H1 (cell line): ENCODE measurements at regions not wholly inside any gene's neighbourhood (a gene's known extent, or its start where the extent isn't known, plus 50 kb on each side); places are given as distances from the start of the nearest gene placed in this dataset.
A peak's percentile ranks its signal among the peaks of the same experiment; 100 is the strongest.

Source experiments
- CTCF ChIA-PET: fragments of 300-600 bp; sonication (Branson Sonifier 250); formaldehyde crosslinking; loops from one replicate; lab custom pipeline; 2021; ENCODE audit not compliant: partially characterized antibody; lab: Charles Lee
- POLR2A ChIA-PET: fragments of 300-600 bp; sonication (Branson Sonifier 250); formaldehyde crosslinking; loops from one replicate; lab custom pipeline; 2021; ENCODE audit warnings: inconsistent platforms; ENCODE audit not compliant: partially characterized antibody; lab: Charles Lee
- DNase-seq, 2 experiments: peaks; one replicate each; pipeline versions ENCODE4 v3.0.0 to v3.0.0-alpha.2; 2010 to 2022; ENCODE audit warnings: low spot score in 2 of 2, low read depth in 1 of 2, mixed read lengths in 1 of 2
- FAIRE-seq: peaks from 2 replicates; lab custom pipeline; 2011; peaks lifted over from hg19 to GRCh38; lab: Jason Lieb, UNC
- H2AFZ ChIP-seq: 2 replicates; pipeline ENCODE4 v1.8.1; 2012; ENCODE audit warnings: low read length, inconsistent platforms
- H2AK5ac ChIP-seq: 2 replicates; pipeline ENCODE4 v1.6.1; 2013; ENCODE audit warnings: low read depth, low read length
- H2BK120ac ChIP-seq: replicated peaks from 2 replicates; pipeline ENCODE3; 2013; ENCODE audit warnings: low read depth, low read length, inconsistent platforms
- H2BK12ac ChIP-seq: 2 replicates; pipeline ENCODE4 v1.6.1; 2013; ENCODE audit warnings: low read depth, low read length
- H2BK15ac ChIP-seq: 2 replicates; pipeline ENCODE4 v1.6.1; 2013; ENCODE audit warnings: low read length
- H2BK20ac ChIP-seq: 2 replicates; pipeline ENCODE4 v1.6.1; 2013; ENCODE audit warnings: low read length
- H2BK5ac ChIP-seq: 2 replicates; pipeline ENCODE4 v1.6.1; 2013; ENCODE audit warnings: low read depth, low read length
- H3K14ac ChIP-seq: 2 replicates; pipeline ENCODE4 v1.6.1; 2013; ENCODE audit warnings: inconsistent platforms; ENCODE audit not compliant: insufficient read length
- H3K18ac ChIP-seq: 2 replicates; pipeline ENCODE4 v1.6.1; 2013; ENCODE audit warnings: low read length; ENCODE audit errors: extremely low read depth
- H3K23ac ChIP-seq: 2 replicates; pipeline ENCODE4 v1.6.1; 2013; ENCODE audit warnings: inconsistent platforms; ENCODE audit not compliant: insufficient read length
- H3K23me2 ChIP-seq: 2 replicates; pipeline ENCODE4 v1.6.1; 2013; ENCODE audit warnings: low read depth, low read length
- H3K27ac ChIP-seq: 2 replicates; pipeline ENCODE4 v1.6.1; 2011; ENCODE audit warnings: low read depth, low read length, inconsistent platforms
- H3K27me3 ChIP-seq, 4 experiments: replicated peaks in 1 of 4; 1 replicate in 1 of 4; 2 replicates in 3 of 4; pipeline versions ENCODE4 v1.6.1 to v1.8.1; 2011 to 2013; ENCODE audit warnings: low read length in 3 of 4, mild to moderate bottlenecking in 3 of 4, inconsistent platforms in 2 of 4, mixed read lengths in 2 of 4, moderate library complexity in 1 of 4; ENCODE audit not compliant: control insufficient read depth in 3 of 4, insufficient read depth in 3 of 4; ENCODE audit errors: extremely low read depth in 1 of 4
- H3K36me3 ChIP-seq, 4 experiments: 2 replicates each; pipeline versions ENCODE4 v1.6.1 to v1.8.1; 2011 to 2013; ENCODE audit warnings: mild to moderate bottlenecking in 4 of 4, low read length in 3 of 4, moderate library complexity in 2 of 4, control low read depth in 1 of 4, inconsistent platforms in 1 of 4; ENCODE audit not compliant: insufficient read depth in 4 of 4, control insufficient read depth in 2 of 4
- H3K4ac ChIP-seq: replicated peaks from 2 replicates; pipeline ENCODE3; 2013; ENCODE audit warnings: low read length, low read depth, mixed read lengths, inconsistent platforms; ENCODE audit not compliant: insufficient read length
- H3K4me1 ChIP-seq, 4 experiments: replicated peaks in 1 of 4; 1 replicate in 1 of 4; 2 replicates in 3 of 4; pipeline versions ENCODE4 v1.6.1 to v1.8.1; 2011 to 2013; ENCODE audit warnings: low read length in 3 of 4, inconsistent platforms in 2 of 4, mixed read lengths in 1 of 4; ENCODE audit not compliant: insufficient read depth in 4 of 4, control insufficient read depth in 3 of 4
- H3K4me2 ChIP-seq, 2 experiments: 2 replicates each; pipeline versions ENCODE4 v1.6.1 to v1.8.1; 2011 to 2013; ENCODE audit warnings: low read depth in 2 of 2, low read length in 2 of 2, control low read depth in 1 of 2, inconsistent platforms in 1 of 2, mild to moderate bottlenecking in 1 of 2; ENCODE audit not compliant: insufficient read depth in 1 of 2
- H3K4me3 ChIP-seq, 4 experiments: fragments of 200-600, 300-600 bp in 1 of 4; sonication (generic), shearing (Covaris generic), sonication (Bioruptor Twin) in 1 of 4; 2 replicates each; pipeline versions ENCODE4 v1.5.1 to v1.8.1; 2011 to 2016; ENCODE audit warnings: low read length in 4 of 4, low read depth in 3 of 4, control low read depth in 2 of 4, inconsistent platforms in 2 of 4, mild to moderate bottlenecking in 2 of 4, mixed read lengths in 1 of 4, moderate library complexity in 1 of 4; ENCODE audit not compliant: insufficient read depth in 2 of 4; ENCODE audit errors: extremely low read depth in 1 of 4
- H3K56ac ChIP-seq: replicated peaks from 2 replicates; pipeline ENCODE3; 2013; ENCODE audit warnings: low read depth, mild to moderate bottlenecking, mixed read lengths, low read length, inconsistent platforms; ENCODE audit not compliant: insufficient read length
- H3K79me1 ChIP-seq: 2 replicates; pipeline ENCODE4 v1.6.1; 2013; ENCODE audit warnings: low read depth, low read length, control low read depth
- H3K79me2 ChIP-seq, 2 experiments: 2 replicates each; pipeline versions ENCODE4 v1.6.1 to v1.8.1; 2012 to 2013; ENCODE audit warnings: low read length in 2 of 2, mild to moderate bottlenecking in 2 of 2, inconsistent platforms in 1 of 2; ENCODE audit not compliant: insufficient read depth in 2 of 2, control insufficient read depth in 1 of 2
- H3K9ac ChIP-seq, 4 experiments: replicated peaks in 1 of 4; 1 replicate in 1 of 4; 2 replicates in 3 of 4; pipeline versions ENCODE4 v1.6.1 to v1.8.1; 2011 to 2013; ENCODE audit warnings: low read depth in 3 of 4, low read length in 3 of 4, control low read depth in 2 of 4, mild to moderate bottlenecking in 2 of 4, moderate library complexity in 2 of 4, inconsistent platforms in 1 of 4; ENCODE audit errors: extremely low read depth in 1 of 4
- H3K9me3 ChIP-seq, 2 experiments: 2 replicates each; pipeline versions ENCODE4 v1.6.1 to v1.8.1; 2012 to 2013; ENCODE audit warnings: mild to moderate bottlenecking in 2 of 2, moderate library complexity in 2 of 2, control low read depth in 1 of 2, inconsistent platforms in 1 of 2, low read depth in 1 of 2, low read length in 1 of 2, mixed read lengths in 1 of 2; ENCODE audit not compliant: insufficient read depth in 2 of 2
- H4K20me1 ChIP-seq, 2 experiments: replicated peaks in 1 of 2; 2 replicates each; pipeline versions ENCODE3 to v1.8.1; 2011 to 2013; ENCODE audit warnings: inconsistent platforms in 2 of 2, low read length in 2 of 2, mild to moderate bottlenecking in 1 of 2; ENCODE audit not compliant: insufficient read depth in 2 of 2, control insufficient read depth in 1 of 2
- H4K5ac ChIP-seq: 2 replicates; pipeline ENCODE4 v1.6.1; 2013; ENCODE audit warnings: low read length, low read depth, mixed read lengths, inconsistent platforms; ENCODE audit not compliant: insufficient read length
- H4K8ac ChIP-seq: 2 replicates; pipeline ENCODE4 v1.8.0; 2013; ENCODE audit warnings: mild to moderate bottlenecking, moderate library complexity, low read length, inconsistent platforms; ENCODE audit not compliant: insufficient read depth; ENCODE audit errors: extremely low read depth
- H4K91ac ChIP-seq: replicated peaks from 2 replicates; pipeline ENCODE3; 2013; ENCODE audit warnings: low read length, mixed read lengths, inconsistent platforms; ENCODE audit not compliant: insufficient read length
- ASH2L ChIP-seq: fragments of 200-600, 300-600 bp; sonication (generic); IDR thresholded peaks from one replicate; pipeline ENCODE4 v1.7.1; 2017; ENCODE audit warnings: low read length
- BACH1 ChIP-seq: IDR thresholded peaks from 2 replicates; pipeline ENCODE4 v1.6.1; 2012; ENCODE audit warnings: low read length, improper control_type of control experiment
- BCL11A ChIP-seq, 2 experiments: IDR thresholded peaks; one replicate each; pipeline ENCODE4 v1.6.1; 2011; ENCODE audit warnings: low read depth in 2 of 2, low read length in 2 of 2, mild to moderate bottlenecking in 2 of 2
- CBX8 ChIP-seq: fragments of 300-800, 300-1000 bp; sonication (generic); IDR thresholded peaks from 2 replicates; pipeline ENCODE4 v1.7.1; 2016; ENCODE audit warnings: low read depth, low read length, borderline replicate concordance
- CHD1 ChIP-seq: IDR thresholded peaks from 2 replicates; pipeline ENCODE4 v1.6.1; 2012; ENCODE audit warnings: low read depth, low read length, improper control_type of control experiment
- GTF2F1 ChIP-seq: IDR thresholded peaks from 2 replicates; pipeline ENCODE4 v1.6.1; 2012; ENCODE audit warnings: low read depth, low read length, improper control_type of control experiment, borderline replicate concordance
- HDAC6 ChIP-seq: IDR thresholded peaks from one replicate; pipeline ENCODE4 v1.7.1; 2012; ENCODE audit warnings: low read depth, mild to moderate bottlenecking, inconsistent platforms, low read length, moderate library complexity
- KDM1A ChIP-seq: fragments of 200-600, 300-600 bp; sonication (generic); IDR thresholded peaks from 2 replicates; pipeline ENCODE4 v1.7.1; 2016; ENCODE audit warnings: mild to moderate bottlenecking, low read length, borderline replicate concordance
- RFX5 ChIP-seq: IDR thresholded peaks from 2 replicates; pipeline ENCODE4 v1.6.1; 2011; ENCODE audit warnings: low read depth, low read length, improper control_type of control experiment, borderline replicate concordance
- RXRA ChIP-seq: IDR thresholded peaks from 2 replicates; pipeline ENCODE4 v1.6.1; 2011; ENCODE audit warnings: low read depth, mild to moderate bottlenecking, low read length, moderate library complexity; ENCODE audit not compliant: insufficient read depth
- SP1 ChIP-seq: IDR thresholded peaks from 2 replicates; pipeline ENCODE4 v1.6.1; 2011; ENCODE audit warnings: low read depth, low read length
- TBP ChIP-seq: IDR thresholded peaks from 2 replicates; pipeline ENCODE4 v1.6.1; 2011; ENCODE audit warnings: low read depth, low read length, improper control_type of control experiment
- TCF12 ChIP-seq: IDR thresholded peaks from 2 replicates; pipeline ENCODE4 v1.6.1; 2011; ENCODE audit warnings: low read depth, mild to moderate bottlenecking, low read length
- TEAD4 ChIP-seq: IDR thresholded peaks from 2 replicates; pipeline ENCODE4 v1.6.1; 2012; ENCODE audit warnings: low read depth, low read length, inconsistent platforms, mixed read lengths
- WGBS, 2 experiments: shearing (Covaris generic) in 1 of 2; methylation state at CpG; one replicate each; pipeline versions ENCODE4 v1.1.6 to v1.1.7; 2013 to 2015; ENCODE audit warnings: low lambda C conversion rate in 2 of 2, mixed read lengths in 2 of 2, inconsistent platforms in 1 of 2, low coverage in 1 of 2, missing lambda C conversion rate in 1 of 2; ENCODE audit not compliant: insufficient replicate concordance in 2 of 2, insufficient coverage in 1 of 2, insufficient read length in 1 of 2; ENCODE audit errors: extremely low coverage in 1 of 2, missing lambda C conversion rate in 1 of 2; 5-methylcytosine and 5-hydroxymethylcytosine counted together

- no peak overlapping the region for H4K91ac ChIP-seq
- H4K8ac ChIP-seq, result no peak overlapping the region; the same call in 1 of the 2 replicates
- H3K79me1 ChIP-seq, result no peaks in the 10 kb centered on the region
- no peaks in the 10 kb centered on the region for H4K20me1 ChIP-seq
- no peak overlapping the region for H2BK15ac ChIP-seq
- H2AFZ ChIP-seq, result no peak overlapping the region
- no peak overlapping the region for H3K27ac ChIP-seq
- H2BK12ac ChIP-seq, result 0 out of 2 replicates have a peak overlapping the region, but pooled peaks have one; percentile 20
- FAIRE-seq (no peak), DNase-seq (no peak)
- no peak overlapping the region for H3K4me2 ChIP-seq
- WGBS, 2 experiments, result 84% methylated on average over 8 of the region's 8 CpGs; no CpG with 5 or more reads in 1 of the 2 experiments
- no peaks in the 10 kb centered on the region for H3K36me3 ChIP-seq
- no peak for TF ChIP-seq HDAC6
- TF ChIP-seq BCL11A (IDR thresholded peaks at IDR 0.05; ENCODE audit: low read depth in 2 of 2, low read length in 2 of 2), result no peak
- TF ChIP-seq TEAD4, result no peak
- TF ChIP-seq SP1, result no peak
- TF ChIP-seq CHD1, result no peak
- TF ChIP-seq RFX5, result no peak
- no peak for TF ChIP-seq TBP
- no peak for TF ChIP-seq ASH2L
- no peak for TF ChIP-seq BACH1
- no peak for TF ChIP-seq KDM1A
- no peak for TF ChIP-seq CBX8
- TF ChIP-seq GTF2F1, result no peak
- no peak for TF ChIP-seq TCF12
- no peak for TF ChIP-seq RXRA
- no peak overlapping the region for H3K9ac ChIP-seq
- no peak overlapping the region for H3K14ac ChIP-seq
- H3K27me3 ChIP-seq, result no peaks in the 10 kb centered on the region; a peak in 1 of 7 replicates
- no peaks in the 10 kb centered on the region for H3K9me3 ChIP-seq
- no peak overlapping the region for H3K4me3 ChIP-seq
- H2BK20ac ChIP-seq, result no peak overlapping the region
- no peak overlapping the region for H4K5ac ChIP-seq
- H3K18ac ChIP-seq, result no peak overlapping the region
- peaks cover 0 to 5% (median 2%) of the 10 kb centered on the region in 4 experiments; a peak in 2 of 7 replicates for H3K4me1 ChIP-seq
- H2BK5ac ChIP-seq, result no peak overlapping the region
- no peak overlapping the region for H2BK120ac ChIP-seq
- H3K79me2 ChIP-seq, result no peaks in the 10 kb centered on the region
- no peak overlapping the region for H3K23ac ChIP-seq
- H3K4ac ChIP-seq, result no peak overlapping the region
- H2AK5ac ChIP-seq, result no peak overlapping the region
- ChIA-PET CTCF (interaction anchor here (1.4 to 11.0 kb wide), 5 partner anchors 20 to 197 kb away, joined by 4 to 168 read pairs (median 7); no protein-coding TSS in a partner anchor), POLR2A (interaction anchor here (2.1 kb wide), 1 partner anchor 57 kb away, joined by 6 read pairs; no protein-coding TSS in a partner anchor)
- H3K23me2 ChIP-seq, result no peaks in the 10 kb centered on the region
- H3K56ac ChIP-seq, result no peak overlapping the region
Measured at GRCh38 chr13:26501641-26502040, 55.8 kb upstream of the WASF3 start.
